ENCODE measurements at regions not wholly inside any gene's neighbourhood (a gene's known extent, or its start where the extent isn't known, plus 50 kb on each side); places are given as distances from the start of the nearest gene placed in this dataset.

GRCh38 chr4:53801373-53801772 is 210.1 kb upstream of the LNX1 start:
- no peak overlapping the region for H3K27ac ChIP-seq (ENCODE audit: low read length)

GRCh38 chr4:53800741-53801140 is 209.5 kb upstream of the LNX1 start:
- Histone ChIP-seq H3K27me3 (ENCODE audit: insufficient read depth, low read depth, low read length) (no peaks in the 10 kb centered on the region), H4K20me1 (ENCODE audit: insufficient read depth) (no peaks in the 10 kb centered on the region), H2AFZ (ENCODE audit: low read depth, low read length) (no peak overlapping the region), H3K9ac (ENCODE audit: low read length) (no peak overlapping the region), H3K36me3 (ENCODE audit: insufficient read depth, low read length) (no peaks in the 10 kb centered on the region), H3K4me3 (ENCODE audit: low read length) (no peak overlapping the region), H3K9me2 (ENCODE audit: insufficient read depth, low read length) (no peaks in the 10 kb centered on the region), H3K27ac (ENCODE audit: low read length) (no peak overlapping the region), H3K79me2 (replicated peaks; ENCODE audit: insufficient read depth, low read length) (no peaks in the 10 kb centered on the region), H3F3A (ENCODE audit: insufficient read depth, low read length, poor library complexity, severe bottlenecking) (no peaks in the 10 kb centered on the region), H3K9me3 (ENCODE audit: low read length) (no peaks in the 10 kb centered on the region), H3K4me2 (ENCODE audit: low read length) (no peak overlapping the region)
- TF ChIP-seq EP300 (conservative IDR thresholded peaks at IDR 0.05; ENCODE audit: poor library complexity, severe bottlenecking): no peak
- TF ChIP-seq RAD21 (conservative IDR thresholded peaks at IDR 0.05): no peak
- no peak for TF ChIP-seq CTCF (IDR thresholded peaks at IDR 0.05; ENCODE audit: poor library complexity, severe bottlenecking)
- no peak for TF ChIP-seq TAF1 (IDR thresholded peaks at IDR 0.05; ENCODE audit: low read depth)
- no peak for TF ChIP-seq SMC3 (conservative IDR thresholded peaks at IDR 0.05; ENCODE audit: poor library complexity)
- no peak for TF ChIP-seq POLR2AphosphoS5 (IDR thresholded peaks at IDR 0.05)
- no peak for TF ChIP-seq MXI1 (conservative IDR thresholded peaks at IDR 0.05; ENCODE audit: poor library complexity, severe bottlenecking)

More at GRCh38 chr4:53801373-53801772, 210.1 kb upstream of the LNX1 start:
- no peak for TF ChIP-seq CTCF (IDR thresholded peaks at IDR 0.05; ENCODE audit: poor library complexity, severe bottlenecking)
- TF ChIP-seq EZH2 (IDR thresholded peaks at IDR 0.05; ENCODE audit: borderline replicate concordance, insufficient read depth, low read length, poor library complexity, severe bottlenecking): no peak
- TF ChIP-seq POLR2AphosphoS5 (IDR thresholded peaks at IDR 0.05): no peak
- TF ChIP-seq REST (IDR thresholded peaks at IDR 0.05; ENCODE audit: borderline replicate concordance): no peak
- no peak for TF ChIP-seq MXI1 (conservative IDR thresholded peaks at IDR 0.05; ENCODE audit: poor library complexity, severe bottlenecking)
- no peak for TF ChIP-seq SMC3 (conservative IDR thresholded peaks at IDR 0.05; ENCODE audit: poor library complexity)
- TF ChIP-seq TAF1 (IDR thresholded peaks at IDR 0.05; ENCODE audit: low read depth): no peak
- no peak for TF ChIP-seq EP300 (conservative IDR thresholded peaks at IDR 0.05; ENCODE audit: poor library complexity, severe bottlenecking)
- TF ChIP-seq RAD21 (conservative IDR thresholded peaks at IDR 0.05): no peak
- Histone ChIP-seq H3F3A (ENCODE audit: insufficient read depth, low read length, poor library complexity, severe bottlenecking) (no peaks in the 10 kb centered on the region), H3K4me3 (ENCODE audit: low read length) (no peak overlapping the region), H2AFZ (ENCODE audit: low read depth, low read length) (no peak overlapping the region), H3K9ac (ENCODE audit: low read length) (no peak overlapping the region), H3K9me2 (ENCODE audit: insufficient read depth, low read length) (no peaks in the 10 kb centered on the region), H3K79me2 (replicated peaks; ENCODE audit: insufficient read depth, low read length) (no peaks in the 10 kb centered on the region), H3K4me2 (ENCODE audit: low read length) (no peak overlapping the region), H3K27me3 (ENCODE audit: insufficient read depth, low read depth, low read length) (no peaks in the 10 kb centered on the region), H3K9me3 (ENCODE audit: low read length) (no peaks in the 10 kb centered on the region), H4K20me1 (ENCODE audit: insufficient read depth) (no peaks in the 10 kb centered on the region), H3K36me3 (ENCODE audit: insufficient read depth, low read length) (no peaks in the 10 kb centered on the region)
